ENCODE measurements at regions not wholly inside any gene's neighbourhood (a gene's known extent, or its start where the extent isn't known, plus 50 kb on each side); places are given as distances from the start of the nearest gene placed in this dataset.

GRCh38 chr9:109708451-109708945 lies 71.5 kb upstream of the PALM2AKAP2 start:
- TF ChIP-seq CTCF (IDR thresholded peaks at IDR 0.05; ENCODE audit: borderline replicate concordance, extremely low read depth, low read length, poor library complexity, severe bottlenecking) (no peak), EZH2 (IDR thresholded peaks at IDR 0.05; ENCODE audit: borderline replicate concordance, low read depth, low read length, severe bottlenecking) (no peak)
